ENCODE measurements at regions not wholly inside any gene's neighbourhood (a gene's known extent, or its start where the extent isn't known, plus 50 kb on each side); places are given as distances from the start of the nearest gene placed in this dataset.

- Mint-ChIP-seq H3K9me3 (ENCODE audit: unreplicated experiment) (no peaks in the 10 kb centered on the region), H3K4me3 (ENCODE audit: unreplicated experiment) (no peak overlapping the region), H3K4me1 (ENCODE audit: insufficient read depth, unreplicated experiment) (peaks cover 11% of the 10 kb centered on the region), H3K36me3 (ENCODE audit: insufficient read depth, unreplicated experiment) (no peaks in the 10 kb centered on the region), H3K27ac (ENCODE audit: low read depth, unreplicated experiment) (no peak overlapping the region), H3K27me3 (ENCODE audit: insufficient read depth, unreplicated experiment) (no peaks in the 10 kb centered on the region)
- ChIA-PET CTCF (no interaction called here), POLR2A (no interaction called here)
- BruUV-seq (replicated peaks) = no TSS peak
- no peak for TF ChIP-seq CTCF (IDR thresholded peaks at IDR 0.05; ENCODE audit: unreplicated experiment)
- intact Hi-C loops (cut with micrococcal nuclease) = no loop called here
- DNase-seq (ENCODE audit: unreplicated experiment) = no peak
These were observed 343.1 kb upstream of the SLC39A10 start for GRCh38 chr2:195313962-195314361.

GRCh38 chr2:195312662-195313061 lies 344.4 kb upstream of the SLC39A10 start:
- no peaks in the 10 kb centered on the region for H3K9me3 Mint-ChIP-seq (ENCODE audit: unreplicated experiment)
- H3K36me3 Mint-ChIP-seq (ENCODE audit: insufficient read depth, unreplicated experiment) = no peaks in the 10 kb centered on the region
- H3K4me3 Mint-ChIP-seq (ENCODE audit: unreplicated experiment) = no peak overlapping the region
- no TSS peak for BruUV-seq (replicated peaks)
- POLR2A ChIA-PET = no interaction called here
- no peaks in the 10 kb centered on the region for H3K27me3 Mint-ChIP-seq (ENCODE audit: insufficient read depth, unreplicated experiment)
- no peaks in the 10 kb centered on the region for H3K4me1 Mint-ChIP-seq (ENCODE audit: insufficient read depth, unreplicated experiment)
- CTCF ChIA-PET = interaction anchor here (0.6 kb wide), 1 partner anchor 11 kb away, joined by 3 read pairs; no protein-coding TSS in a partner anchor
- H3K27ac Mint-ChIP-seq (ENCODE audit: low read depth, unreplicated experiment) = no peak overlapping the region
- DNase-seq (ENCODE audit: unreplicated experiment) = no peak
- intact Hi-C loops (cut with micrococcal nuclease) = no loop called here
- no peak for TF ChIP-seq CTCF (IDR thresholded peaks at IDR 0.05; ENCODE audit: unreplicated experiment)

GRCh38 chr2:195308163-195308562 lies 348.9 kb upstream of the SLC39A10 start:
- TF ChIP-seq CTCF (IDR thresholded peaks at IDR 0.05; ENCODE audit: unreplicated experiment) = no peak
- H3K27ac Mint-ChIP-seq (ENCODE audit: low read depth, unreplicated experiment) = no peak overlapping the region
- no peak for DNase-seq (ENCODE audit: unreplicated experiment)
- no peaks in the 10 kb centered on the region for H3K9me3 Mint-ChIP-seq (ENCODE audit: unreplicated experiment)
- ChIA-PET POLR2A (interaction anchor here (0.6 kb wide), 1 partner anchor 9 kb away, joined by 3 read pairs; no protein-coding TSS in a partner anchor), CTCF (interaction anchor here (0.6 kb wide), 1 partner anchor 1168 kb away, joined by 3 read pairs; no protein-coding TSS in a partner anchor)
- intact Hi-C loops (cut with micrococcal nuclease) = no loop called here
- BruUV-seq (replicated peaks) = no TSS peak
- H3K27me3 Mint-ChIP-seq (ENCODE audit: insufficient read depth, unreplicated experiment) = no peaks in the 10 kb centered on the region
- H3K4me3 Mint-ChIP-seq (ENCODE audit: unreplicated experiment) = no peak overlapping the region
- no peaks in the 10 kb centered on the region for H3K36me3 Mint-ChIP-seq (ENCODE audit: insufficient read depth, unreplicated experiment)
- no peaks in the 10 kb centered on the region for H3K4me1 Mint-ChIP-seq (ENCODE audit: insufficient read depth, unreplicated experiment)

GRCh38 chr2:195307751-195308150 lies 349.3 kb upstream of the SLC39A10 start:
- BruUV-seq (replicated peaks) = no TSS peak
- no peaks in the 10 kb centered on the region for H3K4me1 Mint-ChIP-seq (ENCODE audit: insufficient read depth, unreplicated experiment)
- DNase-seq (ENCODE audit: unreplicated experiment) = no peak
- ChIA-PET CTCF (no interaction called here), POLR2A (interaction anchor here (0.6 kb wide), 1 partner anchor 9 kb away, joined by 3 read pairs; no protein-coding TSS in a partner anchor)
- H3K27me3 Mint-ChIP-seq (ENCODE audit: insufficient read depth, unreplicated experiment) = no peaks in the 10 kb centered on the region
- H3K4me3 Mint-ChIP-seq (ENCODE audit: unreplicated experiment) = no peak overlapping the region
- intact Hi-C loops (cut with micrococcal nuclease) = no loop called here
- no peak for TF ChIP-seq CTCF (IDR thresholded peaks at IDR 0.05; ENCODE audit: unreplicated experiment)
- H3K36me3 Mint-ChIP-seq (ENCODE audit: insufficient read depth, unreplicated experiment) = no peaks in the 10 kb centered on the region
- no peaks in the 10 kb centered on the region for H3K9me3 Mint-ChIP-seq (ENCODE audit: unreplicated experiment)
- no peak overlapping the region for H3K27ac Mint-ChIP-seq (ENCODE audit: low read depth, unreplicated experiment)
